AG04449 (cell line): ENCODE measurements at regions not wholly inside any gene's neighbourhood (a gene's known extent, or its start where the extent isn't known, plus 50 kb on each side); places are given as distances from the start of the nearest gene placed in this dataset.
"Not testable (repeated sequence)": the region's sequence is repeated elsewhere in the genome, so short reads cannot be mapped to it uniquely, and the experiment has no call there.

Experiments used
- CTCF ChIA-PET: fragments of 350-600 bp; formaldehyde crosslinking; extraction: SDS; loops from one replicate; lab custom pipeline; 2021; ENCODE audit warnings: antibody characterized with exemption; lab: Yijun Ruan, JAX
- POLR2A ChIA-PET: fragments of 400-600, 350-600 bp; formaldehyde crosslinking; extraction: SDS; loops from one replicate; lab custom pipeline; 2020; ENCODE audit warnings: antibody characterized with exemption, inconsistent platforms; lab: Yijun Ruan, JAX
- DNase-seq: peaks from one replicate; pipeline ENCODE4 v3.0.0-alpha.2; 2010; ENCODE audit warnings: low read depth, low spot score
- H3K4me3 ChIP-seq: 2 replicates; pipeline ENCODE4 v1.5.1; 2011; ENCODE audit warnings: low read depth, mild to moderate bottlenecking, control low read depth, low read length
- TF ChIP-seq, protein P1 (sequence below): IDR thresholded peaks from one replicate; pipeline ENCODE4 v1.5.1; 2011; ENCODE audit warnings: mild to moderate bottlenecking, moderate library complexity, low read length, control low read depth, inconsistent platforms; ENCODE audit not compliant: insufficient read depth; ENCODE audit errors: missing control alignments

DNA sequence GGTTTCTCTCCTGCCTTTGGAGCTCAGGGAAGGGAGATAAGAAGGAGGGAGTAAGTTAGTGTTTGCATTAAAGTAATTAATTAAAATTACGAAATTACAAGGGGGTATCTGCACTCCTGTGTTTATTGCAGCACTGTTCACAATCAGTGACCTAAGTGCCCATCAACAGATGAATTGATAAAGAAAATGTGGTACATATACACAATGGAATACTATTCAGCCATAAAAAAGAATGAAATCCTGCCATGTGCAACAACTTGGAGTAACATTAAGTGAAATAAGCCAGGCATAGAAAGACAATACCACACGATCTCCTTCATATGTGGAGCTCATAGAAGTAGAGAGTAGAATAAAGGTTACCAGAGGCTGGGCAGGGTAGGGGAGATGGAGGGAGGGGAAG, 202.0 kb downstream of the SHQ1 start:
- H3K4me3 ChIP-seq: no peak overlapping the region
- TF ChIP-seq, protein P1, sequence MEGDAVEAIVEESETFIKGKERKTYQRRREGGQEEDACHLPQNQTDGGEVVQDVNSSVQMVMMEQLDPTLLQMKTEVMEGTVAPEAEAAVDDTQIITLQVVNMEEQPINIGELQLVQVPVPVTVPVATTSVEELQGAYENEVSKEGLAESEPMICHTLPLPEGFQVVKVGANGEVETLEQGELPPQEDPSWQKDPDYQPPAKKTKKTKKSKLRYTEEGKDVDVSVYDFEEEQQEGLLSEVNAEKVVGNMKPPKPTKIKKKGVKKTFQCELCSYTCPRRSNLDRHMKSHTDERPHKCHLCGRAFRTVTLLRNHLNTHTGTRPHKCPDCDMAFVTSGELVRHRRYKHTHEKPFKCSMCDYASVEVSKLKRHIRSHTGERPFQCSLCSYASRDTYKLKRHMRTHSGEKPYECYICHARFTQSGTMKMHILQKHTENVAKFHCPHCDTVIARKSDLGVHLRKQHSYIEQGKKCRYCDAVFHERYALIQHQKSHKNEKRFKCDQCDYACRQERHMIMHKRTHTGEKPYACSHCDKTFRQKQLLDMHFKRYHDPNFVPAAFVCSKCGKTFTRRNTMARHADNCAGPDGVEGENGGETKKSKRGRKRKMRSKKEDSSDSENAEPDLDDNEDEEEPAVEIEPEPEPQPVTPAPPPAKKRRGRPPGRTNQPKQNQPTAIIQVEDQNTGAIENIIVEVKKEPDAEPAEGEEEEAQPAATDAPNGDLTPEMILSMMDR: no peak
- DNase-seq: no peak
- ChIA-PET POLR2A (interaction anchor here (0.6 kb wide), 1 partner anchor 342 kb away, joined by 3 read pairs; no protein-coding TSS in a partner anchor), CTCF (no interaction called here)

- CTCF ChIA-PET: interaction anchor here (0.7 kb wide), 1 partner anchor 168 kb away, joined by 3 read pairs; no protein-coding TSS in a partner anchor
- DNase-seq, H3K4me3 ChIP-seq, POLR2A ChIA-PET: not testable (repeated sequence)
Measured at GRCh38 chr3:72643635-72644034, 204.6 kb downstream of the SHQ1 start.

GRCh38 chr3:72641684-72642083, 206.6 kb downstream of the SHQ1 start:
- TF ChIP-seq, protein P1: no peak
- CTCF ChIA-PET: interaction anchor here (0.6 kb wide), 1 partner anchor 72 kb away, joined by 3 read pairs; no protein-coding TSS in a partner anchor
- no peak for DNase-seq
- H3K4me3 ChIP-seq: no peak overlapping the region
- POLR2A ChIA-PET: no interaction called here

DNA sequence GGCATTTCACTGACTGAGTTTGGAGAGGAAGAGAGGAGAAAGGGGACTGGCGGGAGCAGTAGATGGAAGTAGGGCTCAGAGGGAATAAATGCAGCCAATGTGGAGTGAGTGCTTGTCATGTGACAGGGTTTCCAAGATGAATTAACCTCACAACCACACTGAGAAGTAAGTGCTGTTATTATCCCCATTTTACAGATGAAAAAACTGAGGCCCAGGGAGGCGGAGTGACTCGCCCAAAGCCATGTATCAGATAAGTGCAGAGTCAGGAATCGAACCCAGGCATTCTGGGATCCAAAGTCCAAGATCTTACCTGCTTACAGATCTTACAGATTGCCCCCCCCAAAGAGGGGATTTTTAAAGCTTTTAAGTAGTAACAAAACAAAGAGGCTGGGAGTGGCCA, 207.2 kb downstream of the SHQ1 start:
- ChIA-PET POLR2A (no interaction called here), CTCF (no interaction called here)
- TF ChIP-seq, protein P1: no peak

GRCh38 chr3:72636969-72637597, 211.2 kb downstream of the SHQ1 start:
- no peak for DNase-seq
- POLR2A ChIA-PET: no interaction called here

More for the DNA sequence above, 207.2 kb downstream of the SHQ1 start:
- no peak for DNase-seq
- no peak overlapping the region for H3K4me3 ChIP-seq

DNA sequence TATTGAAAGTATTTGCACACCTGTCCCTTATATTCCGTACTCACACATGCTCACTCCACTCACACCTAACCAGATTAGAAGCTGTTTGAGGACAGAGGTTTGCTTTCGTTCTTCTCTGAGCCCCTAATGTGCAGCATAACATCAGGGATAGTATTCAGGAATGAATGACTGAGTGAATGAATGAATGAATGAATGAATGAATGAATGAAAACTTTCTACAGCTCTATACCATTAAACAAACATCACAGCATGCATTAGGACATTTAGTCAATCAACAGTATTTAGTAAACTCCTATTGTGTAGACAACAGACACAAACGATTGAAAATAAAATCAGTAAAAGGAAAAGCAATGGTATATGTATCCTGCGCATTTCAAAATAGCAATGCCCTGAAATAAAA, 212.7 kb downstream of the SHQ1 start:
- no peak overlapping the region for H3K4me3 ChIP-seq
- TF ChIP-seq, protein P1: no peak
- no peak for DNase-seq
- POLR2A ChIA-PET: no interaction called here
- CTCF ChIA-PET: interaction anchor here (1.7 kb wide), 1 partner anchor 761 kb away, joined by 4 read pairs; no protein-coding TSS in a partner anchor

More at GRCh38 chr3:72636969-72637597, 211.2 kb downstream of the SHQ1 start:
- H3K4me3 ChIP-seq: no peak overlapping the region
- TF ChIP-seq, protein P1: no peak
- CTCF ChIA-PET: interaction anchor here (0.7 to 1.8 kb wide), 3 partner anchors 29 to 762 kb away, joined by 3 to 6 read pairs (median 4); no protein-coding TSS in a partner anchor
